ENCODE measurements at regions not wholly inside any gene's neighbourhood (a gene's known extent, or its start where the extent isn't known, plus 50 kb on each side); places are given as distances from the start of the nearest gene placed in this dataset.

GRCh38 chr5:167790045-167790444 is 501.4 kb upstream of the WWC1 start:
- H3K27ac ChIP-seq (ENCODE audit: low read depth in 1 of 2, low read length in 2 of 2) = no peak overlapping the region
- no peak for DNase-seq (ENCODE audit: low spot score)
- no peak for TF ChIP-seq NR2F2 (IDR thresholded peaks at IDR 0.05)
- H3K36me3 ChIP-seq (ENCODE audit: control insufficient read depth in 4 of 4, insufficient read depth in 3 of 4, low read depth in 1 of 4, low read length in 3 of 4) = no peaks in the 10 kb centered on the region
- H3K27me3 ChIP-seq (ENCODE audit: control insufficient read depth in 4 of 4, insufficient read depth in 4 of 4, low read length in 3 of 4) = no peaks in the 10 kb centered on the region
- H3K9ac ChIP-seq (ENCODE audit: low read depth in 1 of 2, low read length in 2 of 2) = no peak overlapping the region
- no peak overlapping the region for H3K4me3 ChIP-seq (ENCODE audit: low read depth in 1 of 3, low read length in 3 of 3)
- H3K4me1 ChIP-seq (ENCODE audit: control insufficient read depth in 4 of 4, insufficient read depth in 4 of 4, low read length in 3 of 4) = peaks cover 0 to 9% (median 4%) of the 10 kb centered on the region in 4 donors
- 91% methylated on average over 7 of the region's 7 CpGs for WGBS
- H3K9me3 ChIP-seq (ENCODE audit: control insufficient read depth in 4 of 4, low read length in 3 of 4) = no peaks in the 10 kb centered on the region

- Histone ChIP-seq H3K4me3 (ENCODE audit: low read depth in 1 of 3, low read length in 3 of 3) (no peak overlapping the region), H3K27ac (ENCODE audit: low read depth in 1 of 2, low read length in 2 of 2) (no peak overlapping the region), H3K27me3 (ENCODE audit: control insufficient read depth in 4 of 4, insufficient read depth in 4 of 4, low read length in 3 of 4) (no peaks in the 10 kb centered on the region), H3K36me3 (ENCODE audit: control insufficient read depth in 4 of 4, insufficient read depth in 3 of 4, low read depth in 1 of 4, low read length in 3 of 4) (no peaks in the 10 kb centered on the region), H3K9ac (ENCODE audit: low read depth in 1 of 2, low read length in 2 of 2) (no peak overlapping the region), H3K4me1 (ENCODE audit: control insufficient read depth in 4 of 4, insufficient read depth in 4 of 4, low read length in 3 of 4) (peaks cover 0 to 9% (median 4%) of the 10 kb centered on the region in 4 donors), H3K9me3 (ENCODE audit: control insufficient read depth in 4 of 4, low read length in 3 of 4) (no peaks in the 10 kb centered on the region)
- TF ChIP-seq FOXA2 (IDR thresholded peaks at IDR 0.05) = no peak
- TF ChIP-seq HNF4G (IDR thresholded peaks at IDR 0.05) = no peak
- no peak for TF ChIP-seq REST (IDR thresholded peaks at IDR 0.05)
- no peak for TF ChIP-seq TAF1 (conservative IDR thresholded peaks at IDR 0.05)
- no peak for TF ChIP-seq RAD21 (IDR thresholded peaks at IDR 0.05)
- DNase-seq (ENCODE audit: low spot score) = no peak
- 81% methylated on average over 8 of the region's 8 CpGs for WGBS
Observed at GRCh38 chr5:167790462-167791260, 500.8 kb upstream of the WWC1 start.

- no peaks in the 10 kb centered on the region for H3K9me3 ChIP-seq (ENCODE audit: control insufficient read depth in 4 of 4, low read length in 3 of 4)
- H3K27ac ChIP-seq (ENCODE audit: low read depth in 1 of 2, low read length in 2 of 2) = no peak overlapping the region
- WGBS = 74% methylated on average over 7 of the region's 7 CpGs
- DNase-seq (ENCODE audit: low spot score) = no peak
- H3K4me1 ChIP-seq (ENCODE audit: control insufficient read depth in 4 of 4, insufficient read depth in 4 of 4, low read length in 3 of 4) = peaks cover 0 to 9% (median 4%) of the 10 kb centered on the region in 4 donors
- no peaks in the 10 kb centered on the region for H3K27me3 ChIP-seq (ENCODE audit: control insufficient read depth in 4 of 4, insufficient read depth in 4 of 4, low read length in 3 of 4)
- no peak overlapping the region for H3K9ac ChIP-seq (ENCODE audit: low read depth in 1 of 2, low read length in 2 of 2)
- H3K4me3 ChIP-seq (ENCODE audit: low read depth in 1 of 3, low read length in 3 of 3) = no peak overlapping the region
- H3K36me3 ChIP-seq (ENCODE audit: control insufficient read depth in 4 of 4, insufficient read depth in 3 of 4, low read depth in 1 of 4, low read length in 3 of 4) = no peaks in the 10 kb centered on the region
- no peak for TF ChIP-seq JUND (IDR thresholded peaks at IDR 0.05)
- TF ChIP-seq EGR1 (IDR thresholded peaks at IDR 0.05; ENCODE audit: low read depth in 2 of 2) = no peak
- no peak for TF ChIP-seq FOXA1 (IDR thresholded peaks at IDR 0.05)
- no peak for TF ChIP-seq YY1 (IDR thresholded peaks at IDR 0.05)
- no peak for TF ChIP-seq SP1 (IDR thresholded peaks at IDR 0.05)
- TF ChIP-seq MAX (IDR thresholded peaks at IDR 0.05) = no peak
- TF ChIP-seq GABPA (IDR thresholded peaks at IDR 0.05 in 1 of 2, conservative IDR thresholded peaks at IDR 0.05 in 1 of 2) = no peak
- TF ChIP-seq HNF4G (IDR thresholded peaks at IDR 0.05) = no peak
- TF ChIP-seq RAD21 (IDR thresholded peaks at IDR 0.05) = no peak
- no peak for TF ChIP-seq REST (IDR thresholded peaks at IDR 0.05)
- TF ChIP-seq ATF3 (IDR thresholded peaks at IDR 0.05) = no peak
- no peak for TF ChIP-seq FOXA2 (IDR thresholded peaks at IDR 0.05)
- no peak for TF ChIP-seq HNF4A (conservative IDR thresholded peaks at IDR 0.05)
- TF ChIP-seq ZBTB33 (IDR thresholded peaks at IDR 0.05) = no peak
- no peak for TF ChIP-seq TAF1 (conservative IDR thresholded peaks at IDR 0.05)
- TF ChIP-seq NR2F2 (IDR thresholded peaks at IDR 0.05) = no peak
- no peak for TF ChIP-seq RXRA (IDR thresholded peaks at IDR 0.05)
Observed at GRCh38 chr5:167792514-167792913, 498.9 kb upstream of the WWC1 start.

Measured in liver (tissue), 7 donors.